ENCODE measurements at regions not wholly inside any gene's neighbourhood (a gene's known extent, or its start where the extent isn't known, plus 50 kb on each side); places are given as distances from the start of the nearest gene placed in this dataset.

DNA sequence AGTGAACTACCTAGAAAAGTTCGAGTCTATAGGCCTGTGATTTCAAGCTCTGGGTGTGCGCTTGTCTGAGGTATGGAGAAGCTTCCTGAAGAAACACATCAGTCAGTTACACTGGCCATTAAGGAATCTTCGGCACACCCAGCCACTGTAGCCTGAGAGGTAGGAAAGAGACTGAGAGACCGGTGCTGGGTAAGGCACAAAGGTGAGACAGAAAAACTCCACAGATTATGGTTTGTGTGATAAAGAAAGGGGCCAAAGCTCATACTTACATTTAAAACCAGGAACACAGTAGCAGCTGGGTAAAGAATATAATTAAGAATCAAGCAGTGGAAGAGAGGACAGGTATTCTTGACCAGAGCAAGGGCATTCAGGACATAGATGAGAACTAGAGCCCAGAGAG is 74.8 kb upstream of the TTC29 start:
- no peak for TF ChIP-seq ZNF124 (CRISPR knock-in tag; IDR thresholded peaks at IDR 0.05)
- TF ChIP-seq, protein P1, sequence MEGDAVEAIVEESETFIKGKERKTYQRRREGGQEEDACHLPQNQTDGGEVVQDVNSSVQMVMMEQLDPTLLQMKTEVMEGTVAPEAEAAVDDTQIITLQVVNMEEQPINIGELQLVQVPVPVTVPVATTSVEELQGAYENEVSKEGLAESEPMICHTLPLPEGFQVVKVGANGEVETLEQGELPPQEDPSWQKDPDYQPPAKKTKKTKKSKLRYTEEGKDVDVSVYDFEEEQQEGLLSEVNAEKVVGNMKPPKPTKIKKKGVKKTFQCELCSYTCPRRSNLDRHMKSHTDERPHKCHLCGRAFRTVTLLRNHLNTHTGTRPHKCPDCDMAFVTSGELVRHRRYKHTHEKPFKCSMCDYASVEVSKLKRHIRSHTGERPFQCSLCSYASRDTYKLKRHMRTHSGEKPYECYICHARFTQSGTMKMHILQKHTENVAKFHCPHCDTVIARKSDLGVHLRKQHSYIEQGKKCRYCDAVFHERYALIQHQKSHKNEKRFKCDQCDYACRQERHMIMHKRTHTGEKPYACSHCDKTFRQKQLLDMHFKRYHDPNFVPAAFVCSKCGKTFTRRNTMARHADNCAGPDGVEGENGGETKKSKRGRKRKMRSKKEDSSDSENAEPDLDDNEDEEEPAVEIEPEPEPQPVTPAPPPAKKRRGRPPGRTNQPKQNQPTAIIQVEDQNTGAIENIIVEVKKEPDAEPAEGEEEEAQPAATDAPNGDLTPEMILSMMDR (IDR thresholded peaks at IDR 0.05 in 2 of 3, conservative IDR thresholded peaks at IDR 0.05 in 1 of 3; ENCODE audit: insufficient read depth in 2 of 3, low read depth in 1 of 3, low read length in 3 of 3): no peak
- TF ChIP-seq E2F4 (CRISPR knock-in tag; IDR thresholded peaks at IDR 0.05; ENCODE audit: low read depth): no peak
- TF ChIP-seq ESRRA (IDR thresholded peaks at IDR 0.05; ENCODE audit: borderline replicate concordance, low read depth): no peak
- TF ChIP-seq, protein P2, sequence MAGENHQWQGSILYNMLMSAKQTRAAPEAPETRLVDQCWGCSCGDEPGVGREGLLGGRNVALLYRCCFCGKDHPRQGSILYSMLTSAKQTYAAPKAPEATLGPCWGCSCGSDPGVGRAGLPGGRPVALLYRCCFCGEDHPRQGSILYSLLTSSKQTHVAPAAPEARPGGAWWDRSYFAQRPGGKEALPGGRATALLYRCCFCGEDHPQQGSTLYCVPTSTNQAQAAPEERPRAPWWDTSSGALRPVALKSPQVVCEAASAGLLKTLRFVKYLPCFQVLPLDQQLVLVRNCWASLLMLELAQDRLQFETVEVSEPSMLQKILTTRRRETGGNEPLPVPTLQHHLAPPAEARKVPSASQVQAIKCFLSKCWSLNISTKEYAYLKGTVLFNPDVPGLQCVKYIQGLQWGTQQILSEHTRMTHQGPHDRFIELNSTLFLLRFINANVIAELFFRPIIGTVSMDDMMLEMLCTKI (IDR thresholded peaks at IDR 0.05; ENCODE audit: partially characterized antibody): no peak
- no peaks in the 10 kb centered on the region for H3K9me3 ChIP-seq (replicated peaks; ENCODE audit: control insufficient read depth, insufficient read depth, low read depth, low read length)
- POLR2A ChIA-PET: no interaction called here
- no peak overlapping the region for H2AFZ ChIP-seq (ENCODE audit: low read depth, low read length)
- no peak for FAIRE-seq
- no peak overlapping the region for H3K4me3 ChIP-seq
- intact Hi-C loops (cut with micrococcal nuclease) (no loop called here), in situ Hi-C loops (cut with MboI) (loop anchor here (25.0 kb wide), 2 partner anchors 567 to 842 kb away; no protein-coding TSS in a partner anchor)
- H3K36me3 ChIP-seq (ENCODE audit: control insufficient read depth, insufficient read depth, low read length): no peaks in the 10 kb centered on the region
- no TSS peak for BruUV-seq (replicated peaks)
- no peaks in the 10 kb centered on the region for H3K4me1 ChIP-seq (replicated peaks in 1 of 2; ENCODE audit: control insufficient read depth in 2 of 2, insufficient read depth in 2 of 2, low read length in 2 of 2)
- no peak for DNase-seq (ENCODE audit: extremely low read depth in 1 of 4, low spot score in 3 of 4)
- H3K9ac ChIP-seq (ENCODE audit: insufficient read depth in 1 of 2, low read depth in 2 of 2, low read length in 2 of 2): no peak overlapping the region
- H4K20me1 ChIP-seq (replicated peaks; ENCODE audit: control insufficient read depth, insufficient read depth, low read length): no peaks in the 10 kb centered on the region
- no peak overlapping the region for H3K4me2 ChIP-seq (ENCODE audit: insufficient read depth, low read length)
- H3K27me3 ChIP-seq (ENCODE audit: control insufficient read depth in 2 of 2, insufficient read depth in 2 of 2, low read length in 2 of 2): no peaks in the 10 kb centered on the region
- H3K27ac ChIP-seq (ENCODE audit: extremely low read depth, low read depth, low read length): no peak overlapping the region
- no peaks in the 10 kb centered on the region for H3K9me1 ChIP-seq (ENCODE audit: control insufficient read depth, insufficient read depth, low read length)
- no peak for ATAC-seq
- H3K79me2 ChIP-seq (ENCODE audit: control insufficient read depth, insufficient read depth, low read length): no peaks in the 10 kb centered on the region
- CTCF ChIA-PET (ENCODE audit: low intra/inter-chr PET ratio): no interaction called here
- WGBS (ENCODE audit: insufficient coverage, low coverage, missing lambda C conversion rate): 1% methylated on average over 4 of the region's 4 CpGs
